Peyer's patch (tissue), 4 donors: ENCODE measurements at regions not wholly inside any gene's neighbourhood (a gene's known extent, or its start where the extent isn't known, plus 50 kb on each side); places are given as distances from the start of the nearest gene placed in this dataset.

Source experiments
- POLR2A ChIP-seq, 2 donors: fragments of 450-650 bp; IDR thresholded peaks; one replicate each; pipeline ENCODE4 v1.5.1; 2017; ENCODE audit warnings: antibody characterized with exemption in 2 of 2, mild to moderate bottlenecking in 2 of 2, moderate library complexity in 2 of 2
- TF ChIP-seq, protein P1 (sequence below), 6 experiments: fragments of 450-650 bp in 4 of 6; fragments of 200-600 bp in 2 of 6; sonication (generic) in 1 of 6; IDR thresholded peaks; one replicate each; pipeline ENCODE4 v1.5.1; 2017 to 2019; ENCODE audit warnings: antibody characterized with exemption in 6 of 6, mild to moderate bottlenecking in 3 of 6, moderate library complexity in 1 of 6

DNA sequence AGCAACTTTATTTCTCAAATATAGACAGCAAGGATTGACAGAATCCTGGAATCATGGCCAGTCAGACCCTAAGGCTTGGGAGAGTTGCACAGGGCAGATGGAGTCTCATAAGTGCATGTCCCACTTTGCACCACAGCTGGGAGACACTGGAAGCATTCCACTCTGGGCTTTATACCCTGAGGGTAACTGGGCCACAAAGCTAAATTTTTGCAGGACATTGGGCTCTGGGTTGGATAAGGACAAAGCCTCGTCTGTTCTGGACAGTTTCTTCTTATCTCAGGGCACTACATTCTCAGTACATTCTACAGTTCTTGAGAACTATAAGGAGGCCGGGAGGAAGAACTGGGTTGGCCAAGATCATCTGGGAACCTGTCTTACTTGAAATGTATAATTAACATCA lies 158.3 kb upstream of the IGFBP3 start:
- TF ChIP-seq, protein P1, sequence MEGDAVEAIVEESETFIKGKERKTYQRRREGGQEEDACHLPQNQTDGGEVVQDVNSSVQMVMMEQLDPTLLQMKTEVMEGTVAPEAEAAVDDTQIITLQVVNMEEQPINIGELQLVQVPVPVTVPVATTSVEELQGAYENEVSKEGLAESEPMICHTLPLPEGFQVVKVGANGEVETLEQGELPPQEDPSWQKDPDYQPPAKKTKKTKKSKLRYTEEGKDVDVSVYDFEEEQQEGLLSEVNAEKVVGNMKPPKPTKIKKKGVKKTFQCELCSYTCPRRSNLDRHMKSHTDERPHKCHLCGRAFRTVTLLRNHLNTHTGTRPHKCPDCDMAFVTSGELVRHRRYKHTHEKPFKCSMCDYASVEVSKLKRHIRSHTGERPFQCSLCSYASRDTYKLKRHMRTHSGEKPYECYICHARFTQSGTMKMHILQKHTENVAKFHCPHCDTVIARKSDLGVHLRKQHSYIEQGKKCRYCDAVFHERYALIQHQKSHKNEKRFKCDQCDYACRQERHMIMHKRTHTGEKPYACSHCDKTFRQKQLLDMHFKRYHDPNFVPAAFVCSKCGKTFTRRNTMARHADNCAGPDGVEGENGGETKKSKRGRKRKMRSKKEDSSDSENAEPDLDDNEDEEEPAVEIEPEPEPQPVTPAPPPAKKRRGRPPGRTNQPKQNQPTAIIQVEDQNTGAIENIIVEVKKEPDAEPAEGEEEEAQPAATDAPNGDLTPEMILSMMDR (IDR thresholded peaks at IDR 0.05), result no peak
- TF ChIP-seq POLR2A (IDR thresholded peaks at IDR 0.05), result no peak
